ENCODE measurements at regions not wholly inside any gene's neighbourhood (a gene's known extent, or its start where the extent isn't known, plus 50 kb on each side); places are given as distances from the start of the nearest gene placed in this dataset.
"Not testable (repeated sequence)": the region's sequence is repeated elsewhere in the genome, so short reads cannot be mapped to it uniquely, and the experiment has no call there.

- no peak for DNase-seq
These were observed 792.1 kb upstream of the RAB6C start for GRCh38 chr2:129187343-129187742.

DNA sequence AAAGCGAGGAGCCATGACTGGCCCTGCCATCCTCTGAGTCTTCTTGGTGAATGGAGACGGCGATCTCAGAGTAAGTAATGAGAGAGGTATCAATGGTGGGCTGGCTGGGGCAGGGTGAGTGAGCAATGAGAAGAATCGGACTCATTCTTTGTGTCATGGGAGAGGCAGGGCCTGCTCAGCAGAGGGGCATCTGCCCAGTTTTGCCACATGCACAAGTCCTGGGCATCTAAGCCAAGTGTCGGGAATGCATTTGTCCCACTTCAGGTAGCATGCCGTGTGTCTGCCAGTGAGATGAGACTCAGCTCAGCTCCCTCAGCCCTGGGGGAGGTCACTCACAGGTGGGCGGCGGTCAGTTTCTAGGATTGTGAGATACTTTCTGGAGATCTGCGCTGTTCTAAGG, 791.0 kb upstream of the RAB6C start:
- no peak for DNase-seq

- no peak for DNase-seq
These were observed 789.7 kb upstream of the RAB6C start for GRCh38 chr2:129189617-129190319.

- DNase-seq, result no peak
These were observed 789.0 kb upstream of the RAB6C start for GRCh38 chr2:129190494-129190893.

DNA sequence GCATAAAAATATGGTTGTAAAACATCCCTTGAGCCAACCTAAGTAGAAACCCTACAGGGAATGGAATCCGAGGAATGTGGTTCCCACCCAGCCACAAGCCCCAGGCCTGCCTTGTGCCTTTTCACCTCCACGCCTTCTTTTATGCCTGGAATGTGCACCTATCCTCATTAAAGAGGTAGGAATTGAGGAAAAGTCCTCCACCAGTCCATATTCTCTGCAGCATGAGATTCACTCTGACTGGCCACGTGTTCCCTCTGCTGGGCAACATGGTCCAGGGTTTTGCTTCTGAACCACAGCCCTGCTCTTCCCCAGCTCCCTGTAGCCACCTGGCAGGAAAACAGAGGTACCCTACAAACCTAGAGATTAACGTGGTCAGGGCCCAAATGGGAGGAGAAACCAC, 787.9 kb upstream of the RAB6C start:
- DNase-seq, result no peak

DNA sequence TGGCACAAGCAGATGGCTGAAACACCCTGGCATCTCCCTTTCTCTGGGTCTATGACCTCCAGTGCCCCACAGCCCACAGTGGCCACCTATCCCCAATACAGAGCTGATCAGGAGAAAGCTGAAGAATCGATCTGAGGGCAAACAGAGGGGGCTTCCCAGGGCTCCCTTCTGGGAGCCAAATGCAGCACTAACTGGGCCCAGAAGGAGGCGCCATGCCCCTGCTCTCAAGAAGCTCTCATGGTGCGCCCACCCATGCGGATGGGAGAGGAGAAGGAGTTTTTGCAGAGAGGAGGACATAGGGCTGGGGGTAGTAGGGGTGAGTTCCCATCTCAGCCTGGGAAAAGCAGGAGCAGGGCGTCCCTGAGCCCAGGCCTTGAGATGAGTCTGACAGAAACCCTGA, 787.3 kb upstream of the RAB6C start:
- DNase-seq, result no peak

DNA sequence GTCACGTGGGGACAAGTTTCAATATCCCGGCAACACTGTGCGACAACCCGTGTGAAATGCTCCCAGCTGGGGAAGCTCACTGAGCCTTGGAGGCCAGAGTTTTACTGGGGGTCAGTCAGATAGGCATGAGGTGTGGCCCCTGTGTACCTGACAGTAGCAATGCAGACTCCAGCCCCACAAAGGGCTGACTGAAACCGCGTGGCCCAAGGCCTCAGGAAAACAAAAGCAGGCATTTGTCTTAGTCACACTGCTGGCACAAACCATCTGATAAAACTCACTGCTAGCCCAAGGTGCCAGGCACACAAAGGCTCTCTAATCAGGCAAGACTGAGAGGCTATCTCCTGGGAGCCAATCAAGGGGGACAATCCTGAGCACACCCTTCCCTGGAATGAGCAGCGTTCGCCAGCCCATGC, 786.6 kb upstream of the RAB6C start:
- DNase-seq, result no peak

GRCh38 chr2:129193961-129194360, 785.5 kb upstream of the RAB6C start:
- DNase-seq, result no peak

- DNase-seq, result no peak
These were observed 780.0 kb upstream of the RAB6C start for GRCh38 chr2:129199501-129199900.

DNA sequence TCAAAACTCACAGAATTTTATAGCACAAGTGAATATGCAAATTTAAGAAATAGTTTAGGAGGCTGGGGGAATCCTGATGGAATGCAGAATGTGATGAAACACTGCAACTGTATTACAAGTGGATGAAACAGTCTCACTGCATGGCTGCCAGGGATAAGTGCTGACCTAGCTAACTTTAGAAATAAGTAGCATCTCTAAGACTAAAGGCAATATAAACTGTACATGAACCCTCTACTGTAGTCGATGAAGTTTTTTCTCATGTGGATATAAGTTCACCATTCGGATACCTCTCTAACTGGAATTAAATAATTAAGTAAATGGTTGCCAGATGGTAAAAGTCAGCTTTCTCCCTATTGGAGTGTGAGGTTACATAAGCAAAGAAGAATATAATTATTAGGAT, 777.8 kb upstream of the RAB6C start:
- DNase-seq, result no peak

- DNase-seq, result no peak
These were observed 776.1 kb upstream of the RAB6C start for GRCh38 chr2:129203331-129203730.

GRCh38 chr2:129204581-129204980, 774.9 kb upstream of the RAB6C start:
- not testable (repeated sequence) for DNase-seq

- no peak for DNase-seq
These were observed 774.3 kb upstream of the RAB6C start for GRCh38 chr2:129205176-129205575.

GRCh38 chr2:129205766-129206165, 773.7 kb upstream of the RAB6C start:
- no peak for DNase-seq

DNA sequence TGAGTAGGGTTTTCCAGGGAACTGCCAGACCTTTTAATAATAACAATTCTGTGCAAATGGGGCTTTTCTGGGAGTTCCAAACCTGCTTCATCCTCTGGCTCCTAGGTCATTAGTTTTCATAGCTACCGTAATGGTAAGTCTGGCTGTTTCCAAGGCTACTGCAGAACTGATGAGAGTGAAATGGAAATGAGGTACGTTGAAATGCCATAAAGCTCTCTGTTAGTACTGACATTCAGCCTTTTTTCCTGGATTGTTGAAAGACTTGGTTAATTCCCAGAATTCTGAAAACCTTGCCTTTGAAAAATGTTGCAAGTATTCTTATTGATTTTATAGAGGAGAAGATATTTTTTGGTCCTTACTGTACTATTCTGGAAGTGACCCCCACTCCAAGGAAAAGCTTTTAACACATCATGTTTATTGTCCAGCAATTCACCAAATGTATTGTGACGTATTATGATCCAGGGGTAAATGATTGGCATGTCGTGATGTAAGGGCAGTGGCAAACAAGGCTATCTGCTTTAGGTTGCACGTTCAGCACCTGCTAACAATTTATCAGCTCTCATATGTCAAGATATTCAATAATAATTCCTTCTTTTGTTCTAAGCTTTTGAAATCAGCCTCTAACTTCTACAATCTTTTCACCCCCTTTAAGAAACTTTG, 767.0 kb upstream of the RAB6C start:
- DNase-seq, result no peak

DNA sequence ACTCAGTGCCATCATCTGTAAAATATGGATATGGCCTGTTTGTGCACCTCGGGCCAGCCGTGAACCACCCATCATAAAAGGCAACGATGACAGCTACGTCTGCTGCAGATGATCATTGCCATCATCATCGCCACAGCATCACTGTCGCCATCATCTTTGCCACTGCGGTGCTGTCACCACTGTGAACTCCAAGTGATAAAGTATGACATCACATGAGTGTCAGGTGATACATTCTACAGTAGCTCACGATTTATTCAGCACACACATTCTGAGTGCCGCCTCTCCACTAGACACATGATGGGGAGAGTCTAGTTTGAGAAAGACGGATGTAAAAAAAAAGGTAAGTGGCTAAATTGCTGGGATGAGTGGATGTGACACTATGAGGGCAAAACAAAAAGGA, 755.4 kb upstream of the RAB6C start:
- no peak for DNase-seq

GRCh38 chr2:129224486-129224885, 755.0 kb upstream of the RAB6C start:
- DNase-seq, result no peak

- no peak for DNase-seq
These were observed 750.3 kb upstream of the RAB6C start for GRCh38 chr2:129229196-129229595.

- no peak for DNase-seq
These were observed 749.5 kb upstream of the RAB6C start for GRCh38 chr2:129229830-129230441.

GRCh38 chr2:129231924-129232323, 747.5 kb upstream of the RAB6C start:
- DNase-seq, result no peak

GRCh38 chr2:129233166-129233565, 746.3 kb upstream of the RAB6C start:
- DNase-seq, result no peak

DNA sequence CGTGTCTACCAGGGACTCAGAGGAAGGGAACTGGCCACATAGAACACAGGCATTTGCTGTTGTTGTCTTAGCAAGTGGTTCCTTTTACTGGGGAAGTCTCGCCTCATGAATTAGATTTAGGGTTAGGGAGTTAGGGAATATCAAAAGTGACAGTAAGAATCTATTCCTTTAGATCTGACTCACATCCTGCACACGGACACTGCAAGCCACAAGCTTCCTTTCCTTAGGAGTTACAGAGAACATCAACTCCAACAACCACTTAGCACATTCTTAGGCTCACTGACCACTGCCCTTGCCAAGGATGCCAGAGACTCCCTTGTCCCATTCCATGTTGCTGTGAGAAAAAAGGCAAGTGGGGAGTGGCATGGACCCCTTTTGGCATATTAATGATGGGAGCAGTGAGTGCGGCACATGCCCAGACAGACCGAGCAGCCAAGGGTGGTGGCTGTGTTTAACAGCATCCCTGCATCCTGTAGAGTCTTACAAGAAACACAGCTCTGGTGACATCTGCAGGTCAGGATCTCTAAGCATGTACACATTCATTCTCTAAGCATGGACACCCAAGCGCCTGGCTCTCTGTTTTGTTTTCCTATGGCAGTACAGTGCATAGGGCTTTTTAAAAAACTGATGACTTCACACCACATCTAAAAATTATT, 745.6 kb upstream of the RAB6C start:
- DNase-seq, result no peak

- DNase-seq, result no peak
These were observed 742.9 kb upstream of the RAB6C start for GRCh38 chr2:129236601-129237000.

Data from activated CD8-positive, alpha-beta memory T cell treated with anti-CD3 and anti-CD28 coated beads for 24 hours (primary cell).